GM18951 (cell line): ENCODE measurements at regions not wholly inside any gene's neighbourhood (a gene's known extent, or its start where the extent isn't known, plus 50 kb on each side); places are given as distances from the start of the nearest gene placed in this dataset.

ENCODE experiments used
- POLR2A ChIP-seq: IDR thresholded peaks from 4 replicates; pipeline ENCODE4 v1.6.1; 2011; ENCODE audit warnings: mild to moderate bottlenecking; ENCODE audit not compliant: insufficient read length, insufficient read depth; ENCODE audit errors: extremely low read depth
- in situ Hi-C: fragments of 300-500 bp; cut with MboI; formaldehyde crosslinking; loops from one replicate; pipeline ENCODE4 v1.12.0; 2022; ENCODE audit warnings: low sequenced_read_pairs, mixed read lengths, inconsistent platforms; ENCODE audit not compliant: unreplicated experiment

DNA sequence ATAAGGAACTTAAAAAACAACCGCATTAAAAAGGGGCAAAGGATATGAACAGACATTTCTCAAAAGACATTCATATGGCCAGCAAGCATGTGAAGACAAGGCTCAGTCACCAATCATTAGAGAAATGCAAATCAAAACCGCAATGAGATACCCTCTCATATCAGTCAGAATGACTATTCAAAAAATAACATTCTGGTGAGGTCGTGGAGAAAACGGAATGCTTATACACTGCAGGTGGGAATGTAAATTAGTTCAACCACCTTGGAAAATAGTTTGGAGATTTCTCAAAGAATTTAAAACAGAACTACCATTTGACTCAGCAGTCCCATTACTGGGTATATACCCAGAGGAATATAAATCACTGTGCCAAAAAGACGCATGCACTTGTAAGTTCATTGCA is 496.6 kb upstream of the SGO1 start:
- TF ChIP-seq POLR2A, result no peak
- in situ Hi-C loops, result no loop called here

DNA sequence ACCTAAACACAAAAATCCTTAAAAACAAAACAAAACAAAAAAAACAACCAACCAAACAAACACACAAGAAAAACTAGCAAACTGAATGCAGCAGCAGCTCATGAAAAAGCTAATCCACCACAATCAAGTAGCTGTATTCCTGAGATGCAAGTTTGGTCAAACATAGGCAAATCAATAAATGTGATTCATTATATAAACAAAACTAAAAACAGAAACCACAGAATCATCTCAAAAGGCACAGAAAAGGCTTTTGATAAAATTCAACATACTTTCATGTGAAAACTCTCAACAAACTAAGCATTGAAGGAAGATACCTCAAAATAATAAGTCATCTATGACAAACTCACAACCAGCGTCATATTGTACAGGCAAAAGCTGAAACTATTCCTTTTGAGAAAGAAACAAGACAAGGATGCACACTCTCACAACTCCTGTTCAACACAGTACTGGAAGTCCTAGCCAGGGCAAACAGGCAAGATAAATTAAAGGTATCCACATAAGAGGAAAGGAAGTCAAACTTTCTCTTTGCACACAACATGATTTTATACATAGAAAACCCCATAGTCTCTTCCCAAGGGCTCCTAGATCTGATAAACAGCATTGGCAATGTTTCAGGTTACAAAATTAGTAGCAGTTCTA is 495.1 kb upstream of the SGO1 start:
- TF ChIP-seq POLR2A, result no peak
- in situ Hi-C loops, result no loop called here

DNA sequence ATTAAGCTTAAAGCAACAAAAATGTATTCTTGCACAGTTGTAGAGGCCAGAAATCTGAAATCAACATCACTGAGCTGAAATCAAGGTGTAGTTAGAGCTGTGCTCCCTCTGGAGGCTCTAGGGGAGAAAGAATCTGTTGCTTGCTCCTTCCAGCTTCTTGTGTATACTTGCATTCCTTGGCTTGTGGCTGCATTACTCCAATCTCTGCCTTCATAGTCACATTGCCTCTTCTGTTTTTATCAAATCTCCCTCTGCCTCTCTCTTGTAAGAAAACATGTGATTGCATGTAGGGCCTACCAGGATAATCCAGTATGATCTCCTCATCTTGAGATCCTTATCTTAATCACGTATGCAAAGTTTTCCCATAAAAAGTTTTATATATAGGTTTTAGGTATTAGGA is 487.9 kb upstream of the SGO1 start:
- no peak for TF ChIP-seq POLR2A
- in situ Hi-C loops, result no loop called here

DNA sequence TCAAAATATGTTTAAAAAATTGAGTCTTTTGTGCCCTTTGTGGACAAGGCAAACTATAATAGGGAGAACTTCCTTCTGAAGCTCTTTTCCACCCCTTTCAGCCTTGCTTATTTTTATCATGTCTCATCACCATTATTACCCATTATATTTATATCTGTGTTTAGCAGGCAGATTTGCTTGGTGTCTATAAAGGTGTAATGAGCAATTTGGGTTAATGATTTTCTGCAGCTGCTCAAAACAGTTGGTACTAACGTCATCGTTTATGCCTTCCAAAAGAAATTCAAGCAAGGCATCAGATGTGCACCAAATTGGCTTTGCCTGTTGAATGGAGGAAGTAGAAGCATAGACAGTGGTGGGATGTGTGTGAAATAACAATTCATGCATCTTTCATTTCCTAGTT is 483.7 kb upstream of the SGO1 start:
- no peak for TF ChIP-seq POLR2A
- in situ Hi-C loops, result no loop called here

DNA sequence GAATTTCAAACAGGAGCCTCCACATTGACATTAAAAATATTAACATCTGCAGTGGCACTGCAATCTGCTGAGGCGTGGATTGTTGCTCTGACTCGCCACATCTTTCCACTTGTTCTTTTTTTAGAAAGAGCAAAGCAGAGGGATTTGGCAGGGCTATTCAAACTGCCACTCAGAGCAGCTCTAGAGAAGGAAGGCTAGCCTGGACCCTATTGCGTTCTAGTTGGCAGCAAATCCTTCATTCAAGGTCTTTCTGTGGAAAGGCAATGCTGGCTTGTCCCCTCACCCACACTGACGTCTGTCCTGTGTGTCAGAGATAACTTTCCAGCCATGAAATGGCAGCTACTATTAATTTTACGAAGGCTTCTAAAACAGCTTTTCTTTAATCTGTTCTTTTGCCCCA is 483.2 kb upstream of the SGO1 start:
- in situ Hi-C loops, result no loop called here
- no peak for TF ChIP-seq POLR2A

DNA sequence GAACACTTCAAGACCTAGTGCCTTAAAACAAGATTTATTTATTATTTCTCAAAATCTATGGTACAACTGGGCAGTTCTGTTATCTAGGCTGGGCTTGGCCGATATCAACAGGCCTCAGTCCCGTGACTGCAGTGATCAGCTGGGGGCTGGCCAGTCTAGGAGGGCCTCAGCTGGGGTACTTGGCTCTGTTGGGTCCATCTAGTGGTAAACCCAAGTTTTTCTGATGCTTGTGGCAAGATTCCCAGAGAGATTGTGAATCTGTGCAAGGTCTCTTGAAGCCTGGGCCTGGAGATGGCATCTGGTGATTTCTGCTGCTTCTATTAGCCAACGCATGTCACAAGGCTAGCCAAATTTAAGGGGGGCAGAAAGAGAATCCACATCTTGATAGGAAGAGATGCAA is 482.4 kb upstream of the SGO1 start:
- no peak for TF ChIP-seq POLR2A
- in situ Hi-C loops, result no loop called here

DNA sequence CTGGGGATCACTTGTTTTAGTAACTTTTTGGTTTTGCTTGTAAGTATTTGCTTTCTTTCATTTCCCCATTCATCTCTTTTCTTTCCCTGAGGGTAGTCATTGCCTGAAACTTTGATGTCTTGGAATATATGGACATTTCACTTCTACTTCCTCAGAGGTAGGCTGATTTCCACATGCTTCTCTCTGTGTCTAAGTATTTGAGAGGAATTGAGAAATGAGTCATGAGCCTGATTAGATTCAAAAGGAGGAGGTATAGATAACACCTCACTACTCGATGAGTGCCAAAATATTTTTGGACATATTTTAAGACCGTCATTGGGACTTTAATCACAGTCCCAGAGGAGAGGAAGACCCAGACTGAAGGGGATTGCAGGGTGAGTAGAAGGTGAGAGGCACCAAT is 480.1 kb upstream of the SGO1 start:
- in situ Hi-C loops, result no loop called here
- no peak for TF ChIP-seq POLR2A

DNA sequence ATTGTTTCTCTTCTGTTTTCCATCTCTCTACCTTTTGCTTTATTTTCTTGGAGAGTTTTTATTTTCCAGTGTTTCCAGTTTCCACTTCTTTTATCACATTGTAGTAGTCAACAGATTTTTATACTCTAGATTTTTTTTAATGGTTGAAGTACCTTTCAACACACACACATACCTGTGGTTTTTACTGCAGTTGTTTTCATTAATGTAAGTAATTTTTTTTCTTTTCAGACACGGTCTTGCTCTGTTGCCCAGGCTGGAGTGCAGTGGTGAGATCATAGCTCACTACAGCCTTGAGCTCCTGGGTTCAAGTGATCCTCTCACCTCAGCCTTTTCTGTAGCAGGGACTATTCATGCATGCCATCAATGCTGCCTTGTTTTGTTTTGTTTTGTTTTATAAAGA is 472.5 kb upstream of the SGO1 start:
- in situ Hi-C loops, result no loop called here
- TF ChIP-seq POLR2A, result no peak

DNA sequence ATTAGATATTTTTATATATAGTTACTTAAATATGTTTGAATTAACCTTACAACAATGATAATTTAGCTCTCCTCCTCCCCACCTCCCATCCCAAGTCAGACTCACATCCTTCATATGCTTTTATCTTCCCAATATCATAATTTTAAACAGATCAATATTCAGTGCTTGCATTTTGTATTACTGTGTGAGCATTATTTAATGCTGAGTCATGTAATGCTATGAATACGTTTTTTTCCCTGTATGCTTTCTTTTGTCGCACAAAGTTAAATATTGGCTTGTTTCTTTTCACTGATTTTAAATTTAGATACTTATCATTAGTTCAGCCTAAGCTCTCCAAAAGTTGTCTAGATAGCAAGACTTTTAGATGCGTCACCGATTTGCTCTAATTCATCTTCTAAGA is 471.6 kb upstream of the SGO1 start:
- in situ Hi-C loops, result no loop called here
- no peak for TF ChIP-seq POLR2A

DNA sequence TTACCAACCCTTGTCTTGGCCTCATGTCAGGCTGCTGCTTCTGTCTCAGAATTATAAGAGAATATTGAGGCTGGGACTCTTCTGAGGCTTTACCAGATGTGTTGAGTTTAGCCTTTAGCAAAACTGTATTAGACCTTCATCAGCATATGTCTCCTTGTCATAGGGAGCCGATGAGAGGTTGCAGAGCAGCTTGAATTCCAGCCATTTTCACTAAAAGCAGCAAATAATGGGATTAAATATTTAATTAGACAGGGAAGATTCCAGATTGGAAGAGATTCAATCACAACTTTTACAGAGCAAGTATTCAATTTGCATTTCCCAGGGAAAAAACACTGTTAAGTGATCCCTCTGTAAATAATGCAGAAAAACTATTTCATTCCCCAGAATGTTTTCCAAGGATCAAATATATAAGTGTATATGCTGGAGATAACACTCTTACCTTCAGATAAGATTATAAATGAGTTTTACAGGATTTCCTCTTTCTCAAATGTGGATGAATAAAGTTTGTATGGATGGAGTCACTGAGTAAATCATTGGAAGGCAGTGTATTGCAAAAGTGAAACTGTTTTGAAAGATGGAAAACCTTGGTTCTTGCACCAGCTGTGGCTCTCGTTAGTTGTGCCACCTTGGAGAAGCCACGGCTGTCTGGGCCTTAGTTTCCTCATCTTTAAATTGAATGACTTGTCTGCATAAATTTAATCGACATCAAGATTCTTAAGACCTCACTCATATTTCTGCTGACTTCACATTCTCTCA is 466.4 kb upstream of the SGO1 start:
- TF ChIP-seq POLR2A, result no peak
- in situ Hi-C loops, result no loop called here

DNA sequence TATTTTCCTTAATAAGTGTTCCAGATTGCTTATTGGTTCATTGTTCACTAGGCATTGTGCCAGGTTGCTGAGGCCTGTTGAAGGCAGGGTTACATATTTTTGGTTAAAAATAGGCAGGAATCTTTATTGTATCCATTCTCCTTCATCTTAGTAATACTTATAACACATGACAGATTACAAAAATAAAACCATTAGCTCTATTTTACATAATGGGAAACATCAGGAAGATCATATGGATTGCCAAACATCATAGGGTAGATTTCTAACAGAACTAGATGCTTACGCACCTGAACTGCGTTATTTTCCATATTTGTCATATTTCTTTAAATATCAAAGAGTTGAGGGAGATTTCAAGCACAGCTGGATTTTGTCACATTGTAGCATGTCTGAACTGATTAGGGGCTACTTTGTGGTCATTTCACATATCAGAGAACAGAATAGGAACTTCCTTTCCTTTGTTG is 462.9 kb upstream of the SGO1 start:
- in situ Hi-C loops, result no loop called here

DNA sequence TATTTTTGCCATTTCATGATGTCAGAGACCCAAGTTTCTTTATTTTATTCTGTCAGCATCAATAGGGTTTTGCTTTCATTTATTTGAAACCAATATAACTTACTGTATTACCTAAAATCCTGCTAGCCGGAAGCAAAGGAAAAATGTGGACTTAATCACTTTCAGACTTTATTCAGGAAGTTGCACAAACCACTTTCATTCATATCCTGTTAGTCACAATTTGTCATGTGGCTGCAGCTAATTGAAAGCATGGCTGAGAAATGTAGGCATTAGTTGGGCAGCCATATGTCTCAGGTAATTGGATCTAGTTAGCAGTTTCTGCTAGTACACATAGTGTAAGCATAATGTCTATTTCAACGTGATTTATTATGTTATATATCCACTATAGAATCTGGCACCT is 462.3 kb upstream of the SGO1 start:
- in situ Hi-C loops, result no loop called here
- no peak for TF ChIP-seq POLR2A

More for the DNA sequence above, 462.9 kb upstream of the SGO1 start:
- TF ChIP-seq POLR2A, result no peak

DNA sequence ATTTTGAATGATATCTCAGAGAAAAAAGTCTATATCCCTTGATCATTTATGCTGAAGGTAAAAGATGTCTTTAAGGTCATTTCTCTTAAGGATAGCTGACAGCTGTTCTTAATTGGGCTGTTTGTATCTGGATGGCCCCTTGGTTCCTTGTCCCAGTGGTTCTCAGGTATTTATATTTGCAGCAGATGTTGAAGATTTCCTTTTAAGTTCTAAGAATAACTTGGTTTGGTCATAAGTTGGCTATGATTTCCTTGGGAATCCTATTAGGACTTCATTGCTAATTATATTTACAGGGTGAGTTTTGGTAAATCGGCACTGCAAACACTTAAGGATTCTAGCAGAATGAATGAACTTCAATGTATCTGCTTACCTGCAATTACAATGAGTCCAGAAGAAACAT is 460.4 kb upstream of the SGO1 start:
- in situ Hi-C loops, result no loop called here
- no peak for TF ChIP-seq POLR2A

DNA sequence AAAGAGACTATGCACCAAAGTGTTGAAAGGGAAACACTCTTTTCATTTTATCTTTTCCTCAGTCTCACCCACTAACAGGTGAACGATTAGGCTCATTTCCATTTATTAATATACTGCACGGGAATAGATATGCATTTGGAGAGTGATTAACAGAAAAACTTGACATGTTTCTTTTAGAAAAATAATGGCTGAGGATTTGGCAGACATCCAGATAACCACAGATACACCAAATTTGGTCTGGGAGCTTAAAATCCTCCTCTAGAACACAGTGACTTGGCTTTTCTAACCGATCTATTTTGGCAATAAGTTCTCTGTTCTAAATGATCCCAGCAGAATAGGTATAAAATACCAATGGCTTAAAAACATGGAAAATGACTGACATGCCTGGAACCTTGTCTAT is 459.3 kb upstream of the SGO1 start:
- in situ Hi-C loops, result no loop called here

More for the DNA sequence above, 459.3 kb upstream of the SGO1 start:
- no peak for TF ChIP-seq POLR2A
